ENCODE measurements at regions not wholly inside any gene's neighbourhood (a gene's known extent, or its start where the extent isn't known, plus 50 kb on each side); places are given as distances from the start of the nearest gene placed in this dataset.

DNA sequence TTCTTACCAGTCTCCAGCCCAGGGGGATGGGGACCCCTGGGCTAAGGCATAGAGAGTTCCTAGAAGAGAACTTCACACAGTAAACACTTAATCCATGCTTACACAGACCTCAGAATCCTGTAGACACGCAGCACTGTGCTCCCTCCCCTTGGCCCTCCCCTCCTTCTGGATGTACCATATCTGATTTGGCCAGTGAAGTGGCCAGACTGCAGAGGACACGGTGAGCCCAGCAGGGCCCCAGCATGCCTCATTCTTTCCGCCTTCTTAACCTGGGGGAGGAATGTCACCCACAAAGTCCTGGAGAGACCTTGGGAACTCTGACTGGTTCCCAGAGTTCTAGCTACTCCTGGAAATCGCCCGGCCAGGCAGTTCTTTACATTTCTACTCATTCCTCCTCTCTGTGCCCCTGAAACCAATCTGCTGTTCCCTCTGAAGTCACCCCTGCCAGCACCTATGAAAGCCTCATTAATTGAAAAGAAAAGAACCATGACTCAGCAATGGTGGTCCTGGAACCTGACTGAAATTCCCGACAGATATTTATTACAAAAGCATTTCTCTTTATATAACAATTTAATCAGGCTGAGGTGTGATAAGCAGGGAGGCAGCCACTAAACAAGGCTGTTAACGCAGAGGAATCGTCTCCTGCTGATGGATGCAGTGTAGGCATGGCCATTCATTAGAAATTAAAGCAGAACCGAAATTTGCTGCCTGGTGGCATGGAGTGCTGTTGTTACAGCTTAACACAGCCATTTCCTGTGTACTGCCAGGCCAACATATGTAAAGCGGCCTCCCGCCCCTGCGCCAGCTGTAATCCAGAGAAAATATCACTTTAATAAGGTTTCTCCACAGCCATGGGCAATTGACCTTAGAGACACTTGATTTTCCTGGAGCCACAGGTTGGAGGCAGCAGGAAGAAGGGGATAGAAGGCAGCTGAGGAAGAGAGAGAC is 74.6 kb upstream of the KCND3 start:
- no peak for TF ChIP-seq POLR2A (IDR thresholded peaks at IDR 0.05; ENCODE audit: low read depth, low read length)
- TF ChIP-seq POLR2AphosphoS5 (IDR thresholded peaks at IDR 0.05; ENCODE audit: low read depth, low read length): no peak
- no peak for TF ChIP-seq TAF1 (IDR thresholded peaks at IDR 0.05; ENCODE audit: borderline replicate concordance, low read depth, low read length)
